H9 (cell line): ENCODE measurements at regions not wholly inside any gene's neighbourhood (a gene's known extent, or its start where the extent isn't known, plus 50 kb on each side); places are given as distances from the start of the nearest gene placed in this dataset.

ENCODE experiments used
- DNase-seq: peaks from one replicate; pipeline ENCODE4 v3.0.0-alpha.2; 2017
- H2AFZ ChIP-seq: one replicate; pipeline ENCODE4 v1.6.1; 2013; ENCODE audit warnings: mild to moderate bottlenecking, low read length, control low read depth, moderate library complexity
- H2AK5ac ChIP-seq: 2 replicates; pipeline ENCODE4 v1.6.1; 2013; ENCODE audit warnings: low read length, control low read depth, mixed read lengths; ENCODE audit not compliant: insufficient read length
- H2BK120ac ChIP-seq: one replicate; pipeline ENCODE4 v1.6.1; 2013; ENCODE audit warnings: low read depth, mild to moderate bottlenecking, low read length, control low read depth, inconsistent platforms; ENCODE audit not compliant: poor library complexity, severe bottlenecking
- H2BK12ac ChIP-seq: 2 replicates; pipeline ENCODE4 v1.6.1; 2013; ENCODE audit warnings: low read length, control low read depth, mixed read lengths, low read depth; ENCODE audit not compliant: insufficient read length
- H2BK15ac ChIP-seq: 2 replicates; pipeline ENCODE4 v1.6.1; 2013; ENCODE audit warnings: low read depth, low read length, control low read depth
- H2BK20ac ChIP-seq: one replicate; pipeline ENCODE4 v1.6.1; 2013; ENCODE audit warnings: low read depth, mild to moderate bottlenecking, low read length, control low read depth, inconsistent platforms; ENCODE audit not compliant: poor library complexity, severe bottlenecking
- H2BK5ac ChIP-seq: 2 replicates; pipeline ENCODE4 v1.6.1; 2013; ENCODE audit warnings: low read length, control low read depth, mixed read lengths; ENCODE audit not compliant: insufficient read length
- H3K14ac ChIP-seq: 2 replicates; pipeline ENCODE4 v1.6.1; 2013; ENCODE audit warnings: low read length, control low read depth; ENCODE audit not compliant: insufficient read depth
- H3K18ac ChIP-seq: 2 replicates; pipeline ENCODE4 v1.6.1; 2013; ENCODE audit warnings: low read depth, mild to moderate bottlenecking, mixed read lengths, low read length, control low read depth; ENCODE audit not compliant: insufficient read length
- H3K23ac ChIP-seq: 2 replicates; pipeline ENCODE4 v1.6.1; 2013; ENCODE audit warnings: low read length, control low read depth, mixed read lengths, low read depth; ENCODE audit not compliant: insufficient read length
- H3K23me2 ChIP-seq: 2 replicates; pipeline ENCODE4 v1.6.1; 2013; ENCODE audit warnings: low read depth, mild to moderate bottlenecking, mixed read lengths, low read length, control low read depth; ENCODE audit not compliant: insufficient read length, poor library complexity, severe bottlenecking
- H3K27ac ChIP-seq: 2 replicates; pipeline ENCODE4 v1.5.1; 2013; ENCODE audit warnings: low read length, control low read depth, mixed read lengths, low read depth; ENCODE audit not compliant: insufficient read length
- H3K27me3 ChIP-seq: 2 replicates; pipeline ENCODE4 v1.6.1; 2013; ENCODE audit warnings: low read length, control low read depth, inconsistent platforms; ENCODE audit not compliant: insufficient read depth
- H3K4ac ChIP-seq: 2 replicates; pipeline ENCODE4 v1.6.1; 2013; ENCODE audit warnings: low read depth, mild to moderate bottlenecking, control low read depth, inconsistent platforms, low read length, moderate library complexity
- H3K4me1 ChIP-seq: 2 replicates; pipeline ENCODE4 v1.6.1; 2013; ENCODE audit warnings: low read length, control low read depth, inconsistent platforms; ENCODE audit not compliant: insufficient read depth
- H3K4me2 ChIP-seq: 2 replicates; pipeline ENCODE4 v1.6.1; 2013; ENCODE audit warnings: low read length, control low read depth, mixed read lengths; ENCODE audit not compliant: insufficient read length, insufficient read depth
- H3K56ac ChIP-seq: 2 replicates; pipeline ENCODE4 v1.6.1; 2013; ENCODE audit warnings: low read depth, mild to moderate bottlenecking, mixed read lengths, low read length, control low read depth; ENCODE audit not compliant: insufficient read length
- H3K79me1 ChIP-seq: 2 replicates; pipeline ENCODE4 v1.6.1; 2013; ENCODE audit warnings: low read depth, mild to moderate bottlenecking, moderate library complexity, low read length, control low read depth, inconsistent platforms; ENCODE audit not compliant: insufficient read depth, poor library complexity, severe bottlenecking
- H3K79me2 ChIP-seq: 2 replicates; pipeline ENCODE4 v1.6.1; 2013; ENCODE audit warnings: low read length, control low read depth, inconsistent platforms; ENCODE audit not compliant: insufficient read depth
- H3K9ac ChIP-seq: 2 replicates; pipeline ENCODE4 v1.6.1; 2013; ENCODE audit warnings: low read length, control low read depth, mixed read lengths; ENCODE audit not compliant: insufficient read length; ENCODE audit errors: extremely low read depth
- H3K9me3 ChIP-seq: one replicate; pipeline ENCODE4 v1.6.1; 2013; ENCODE audit warnings: low read depth, low read length, inconsistent platforms; ENCODE audit not compliant: control insufficient read depth
- H3T11ph ChIP-seq: one replicate; pipeline ENCODE4 v1.6.1; 2013; ENCODE audit warnings: mild to moderate bottlenecking, low read length, control low read depth, inconsistent platforms
- H4K20me1 ChIP-seq: one replicate; pipeline ENCODE4 v1.6.1; 2013; ENCODE audit not compliant: control insufficient read depth, insufficient read length, insufficient read depth
- H4K5ac ChIP-seq: 2 replicates; pipeline ENCODE4 v1.6.1; 2013; ENCODE audit warnings: low read depth, mild to moderate bottlenecking, mixed read lengths, low read length, control low read depth; ENCODE audit not compliant: insufficient read length
- H4K8ac ChIP-seq: replicated peaks from 2 replicates; pipeline ENCODE4 v1.6.1; 2013; ENCODE audit warnings: low read length, control low read depth, mixed read lengths, low read depth; ENCODE audit not compliant: insufficient read length
- H4K91ac ChIP-seq: 2 replicates; pipeline ENCODE4 v1.6.1; 2013; ENCODE audit warnings: low read depth, mild to moderate bottlenecking, moderate library complexity, mixed read lengths, low read length, control low read depth; ENCODE audit not compliant: insufficient read length
- H3K27ac Mint-ChIP-seq, 3 experiments: 2 replicates in 2 of 3; 3 replicates in 1 of 3; pipeline ENCODE4 v1.8.0; 2020 to 2021; ENCODE audit warnings: mixed read lengths in 3 of 3, mild to moderate bottlenecking in 1 of 3, moderate library complexity in 1 of 3
- H3K27me3 Mint-ChIP-seq: 2 replicates; pipeline ENCODE4 v1.8.0; 2021; ENCODE audit warnings: low read depth, mild to moderate bottlenecking, moderate library complexity, mixed read lengths
- H3K36me3 Mint-ChIP-seq, 3 experiments: 2 replicates in 2 of 3; 3 replicates in 1 of 3; pipeline ENCODE4 v1.8.0; 2020 to 2021; ENCODE audit warnings: low read depth in 3 of 3, mixed read lengths in 3 of 3; ENCODE audit not compliant: insufficient read depth in 1 of 3
- H3K4me1 Mint-ChIP-seq, 2 experiments: 2 replicates each; pipeline ENCODE4 v1.8.0; 2020; ENCODE audit warnings: mixed read lengths in 2 of 2
- H3K4me3 Mint-ChIP-seq, 2 experiments: 2 replicates in 1 of 2; 3 replicates in 1 of 2; pipeline ENCODE4 v1.8.0; 2020 to 2021; ENCODE audit warnings: mild to moderate bottlenecking in 2 of 2, mixed read lengths in 2 of 2, moderate library complexity in 1 of 2
- H3K9me3 Mint-ChIP-seq, 2 experiments: 2 replicates in 1 of 2; 3 replicates in 1 of 2; pipeline ENCODE4 v1.8.0; 2020; ENCODE audit warnings: mild to moderate bottlenecking in 2 of 2, mixed read lengths in 2 of 2, moderate library complexity in 1 of 2
- WGBS: extraction: QIAGEN DNeasy Blood & Tissue Kit; methylation state at CpG from one replicate; pipeline ENCODE4 v1.1.7; 2013; ENCODE audit warnings: missing lambda C conversion rate, low lambda C conversion rate, mixed read lengths; ENCODE audit not compliant: insufficient read length; ENCODE audit errors: extremely low coverage; 5-methylcytosine and 5-hydroxymethylcytosine counted together
- TF ChIP-seq, protein P1 (sequence below): fragments of 200-600 bp; sonication (generic); conservative IDR thresholded peaks from 3 replicates; pipeline ENCODE4 v1.8.0; 2021; ENCODE audit warnings: antibody characterized with exemption, mild to moderate bottlenecking

- H3K27me3 Mint-ChIP-seq = no peaks in the 10 kb centered on the region
- no peaks in the 10 kb centered on the region for H4K20me1 ChIP-seq
- H3K4me1 ChIP-seq = no peaks in the 10 kb centered on the region
- no peaks in the 10 kb centered on the region for H3K23me2 ChIP-seq
- H2AK5ac ChIP-seq = no peak overlapping the region
- no peak overlapping the region for H3K27ac ChIP-seq
- no peaks in the 10 kb centered on the region for H3K27me3 ChIP-seq
- no peak overlapping the region for H2BK12ac ChIP-seq
- no peak overlapping the region for H3K9ac ChIP-seq
- no peak overlapping the region for H4K91ac ChIP-seq
- H3K4me2 ChIP-seq = no peak overlapping the region
- no peak overlapping the region for H2BK5ac ChIP-seq
- no peak overlapping the region for H3T11ph ChIP-seq
- WGBS = no CpG with 5 or more reads among the region's 2 CpGs
- no peaks in the 10 kb centered on the region for H3K79me1 ChIP-seq
- no peak overlapping the region for H3K27ac Mint-ChIP-seq
- DNase-seq = no peak
- no peaks in the 10 kb centered on the region for H3K9me3 Mint-ChIP-seq
- no peak overlapping the region for H3K23ac ChIP-seq
- no peak overlapping the region for H2BK120ac ChIP-seq
- H3K4me3 Mint-ChIP-seq = no peak overlapping the region
- H3K9me3 ChIP-seq = no peaks in the 10 kb centered on the region
- H3K4ac ChIP-seq = no peak overlapping the region
- no peaks in the 10 kb centered on the region; the same call in 1 of the 2 replicates for H3K79me2 ChIP-seq
- H2BK15ac ChIP-seq = no peak overlapping the region
- 0 out of 4 replicates have a peak, but pooled peaks cover 0 to 2% of the 10 kb centered on the region in 2 experiments for H3K4me1 Mint-ChIP-seq
- no peaks in the 10 kb centered on the region for H3K36me3 Mint-ChIP-seq
- TF ChIP-seq, protein P1, sequence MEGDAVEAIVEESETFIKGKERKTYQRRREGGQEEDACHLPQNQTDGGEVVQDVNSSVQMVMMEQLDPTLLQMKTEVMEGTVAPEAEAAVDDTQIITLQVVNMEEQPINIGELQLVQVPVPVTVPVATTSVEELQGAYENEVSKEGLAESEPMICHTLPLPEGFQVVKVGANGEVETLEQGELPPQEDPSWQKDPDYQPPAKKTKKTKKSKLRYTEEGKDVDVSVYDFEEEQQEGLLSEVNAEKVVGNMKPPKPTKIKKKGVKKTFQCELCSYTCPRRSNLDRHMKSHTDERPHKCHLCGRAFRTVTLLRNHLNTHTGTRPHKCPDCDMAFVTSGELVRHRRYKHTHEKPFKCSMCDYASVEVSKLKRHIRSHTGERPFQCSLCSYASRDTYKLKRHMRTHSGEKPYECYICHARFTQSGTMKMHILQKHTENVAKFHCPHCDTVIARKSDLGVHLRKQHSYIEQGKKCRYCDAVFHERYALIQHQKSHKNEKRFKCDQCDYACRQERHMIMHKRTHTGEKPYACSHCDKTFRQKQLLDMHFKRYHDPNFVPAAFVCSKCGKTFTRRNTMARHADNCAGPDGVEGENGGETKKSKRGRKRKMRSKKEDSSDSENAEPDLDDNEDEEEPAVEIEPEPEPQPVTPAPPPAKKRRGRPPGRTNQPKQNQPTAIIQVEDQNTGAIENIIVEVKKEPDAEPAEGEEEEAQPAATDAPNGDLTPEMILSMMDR = no peak
- H3K14ac ChIP-seq = no peak overlapping the region
- H4K8ac ChIP-seq = no peak overlapping the region
- no peak overlapping the region for H2BK20ac ChIP-seq
- H4K5ac ChIP-seq = no peak overlapping the region
- no peak overlapping the region for H3K56ac ChIP-seq
- no peak overlapping the region for H3K18ac ChIP-seq
- H2AFZ ChIP-seq = no peak overlapping the region
Observed at GRCh38 chr1:245003246-245003645, 138.9 kb upstream of the HNRNPU start.
